GM18868 (cell line): ENCODE measurements at regions not wholly inside any gene's neighbourhood (a gene's known extent, or its start where the extent isn't known, plus 50 kb on each side); places are given as distances from the start of the nearest gene placed in this dataset.
"Not testable (repeated sequence)": the region's sequence is repeated elsewhere in the genome, so short reads cannot be mapped to it uniquely, and the experiment has no call there.

Experiments used
- ATAC-seq: cut with Tn5 transposase; IDR thresholded peaks from one replicate; pipeline ENCODE4 v1.9.1; 2021; ENCODE audit warnings: mild to moderate bottlenecking, moderate library complexity; ENCODE audit not compliant: unreplicated experiment

GRCh38 chr17:70510288-70510687 lies 341.0 kb downstream of the KCNJ2 start:
- no peak for ATAC-seq

GRCh38 chr17:70517816-70518215 lies 348.5 kb downstream of the KCNJ2 start:
- ATAC-seq, result no peak

- no peak for ATAC-seq
Observed at GRCh38 chr17:70519300-70519699, 350.0 kb downstream of the KCNJ2 start.

- no peak for ATAC-seq
Observed at GRCh38 chr17:70520447-70520846, 351.1 kb downstream of the KCNJ2 start.

GRCh38 chr17:70520956-70521355 lies 351.6 kb downstream of the KCNJ2 start:
- no peak for ATAC-seq

GRCh38 chr17:70521821-70522256 lies 352.5 kb downstream of the KCNJ2 start:
- no peak for ATAC-seq

- ATAC-seq, result no peak
Observed at GRCh38 chr17:70523426-70523825, 354.1 kb downstream of the KCNJ2 start.

- ATAC-seq, result not testable (repeated sequence)
Observed at GRCh38 chr17:70525035-70525434, 355.7 kb downstream of the KCNJ2 start.

GRCh38 chr17:70525961-70526360 lies 356.6 kb downstream of the KCNJ2 start:
- ATAC-seq, result no peak

GRCh38 chr17:70527364-70527888 lies 358.1 kb downstream of the KCNJ2 start:
- no peak for ATAC-seq

GRCh38 chr17:70533427-70533826 lies 364.1 kb downstream of the KCNJ2 start:
- no peak for ATAC-seq

GRCh38 chr17:70535986-70536385 lies 366.7 kb downstream of the KCNJ2 start:
- no peak for ATAC-seq

GRCh38 chr17:70539132-70539924 lies 370.0 kb downstream of the KCNJ2 start:
- no peak for ATAC-seq

- ATAC-seq, result no peak
Observed at GRCh38 chr17:70542876-70543275, 373.5 kb downstream of the KCNJ2 start.

GRCh38 chr17:70544317-70544716 lies 375.0 kb downstream of the KCNJ2 start:
- no peak for ATAC-seq

GRCh38 chr17:70552230-70552981 lies 383.1 kb downstream of the KCNJ2 start:
- no peak for ATAC-seq

GRCh38 chr17:70552982-70553334 lies 383.6 kb downstream of the KCNJ2 start:
- ATAC-seq, result no peak

- no peak for ATAC-seq
Observed at GRCh38 chr17:70555723-70556122, 386.4 kb downstream of the KCNJ2 start.

- no peak for ATAC-seq
Observed at GRCh38 chr17:70558821-70559220, 389.5 kb downstream of the KCNJ2 start.

- ATAC-seq, result no peak
Observed at GRCh38 chr17:70560471-70560870, 391.1 kb downstream of the KCNJ2 start.

- ATAC-seq, result no peak
Observed at GRCh38 chr17:70562137-70562536, 392.8 kb downstream of the KCNJ2 start.

GRCh38 chr17:70563281-70563820 lies 394.0 kb downstream of the KCNJ2 start:
- no peak for ATAC-seq
